Hematopoietic multipotent progenitor cell treated with erythropoietin and hydrocortisone succinate and interleukin-3 and kit ligand, for 4 days (in vitro differentiated cells): ENCODE measurements at regions not wholly inside any gene's neighbourhood (a gene's known extent, or its start where the extent isn't known, plus 50 kb on each side); places are given as distances from the start of the nearest gene placed in this dataset.
A peak's percentile ranks its signal among the peaks of the same experiment; 100 is the strongest.
"Not testable (repeated sequence)": the region's sequence is repeated elsewhere in the genome, so short reads cannot be mapped to it uniquely, and the experiment has no call there.

Experiments
- DNase-seq: peaks from one replicate; pipeline ENCODE4 v3.0.0-alpha.2; 2015

GRCh38 chr4:164616961-164617360 lies 137.0 kb upstream of the SMIM31 start:
- no peak for DNase-seq

DNA sequence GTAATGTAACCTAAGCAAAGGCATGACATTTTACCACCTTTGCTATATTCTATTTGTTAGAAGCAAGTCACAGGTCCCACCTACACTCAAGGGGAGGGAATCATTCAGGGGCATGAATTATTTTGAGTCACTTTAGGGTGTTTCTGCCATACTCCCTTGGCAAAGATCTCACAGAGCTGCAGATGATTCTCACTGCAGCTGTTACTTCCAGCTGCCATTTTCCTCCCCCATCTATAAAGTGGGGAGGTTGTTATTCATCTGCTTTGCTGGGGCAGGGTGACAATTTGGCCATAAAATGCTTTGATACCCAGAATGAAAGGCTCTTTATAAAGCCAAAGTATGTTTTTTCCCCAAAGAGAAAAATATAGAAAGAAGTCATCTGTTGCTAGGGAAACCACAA lies 136.5 kb upstream of the SMIM31 start:
- no peak for DNase-seq

GRCh38 chr4:164617911-164618310 lies 136.0 kb upstream of the SMIM31 start:
- DNase-seq, result no peak

- DNase-seq, result no peak
These were observed 131.9 kb upstream of the SMIM31 start for GRCh38 chr4:164621886-164622521.

GRCh38 chr4:164623099-164623498 lies 130.8 kb upstream of the SMIM31 start:
- DNase-seq, result no peak

- DNase-seq, result no peak
These were observed 114.9 kb upstream of the SMIM31 start for GRCh38 chr4:164639001-164639400.

DNA sequence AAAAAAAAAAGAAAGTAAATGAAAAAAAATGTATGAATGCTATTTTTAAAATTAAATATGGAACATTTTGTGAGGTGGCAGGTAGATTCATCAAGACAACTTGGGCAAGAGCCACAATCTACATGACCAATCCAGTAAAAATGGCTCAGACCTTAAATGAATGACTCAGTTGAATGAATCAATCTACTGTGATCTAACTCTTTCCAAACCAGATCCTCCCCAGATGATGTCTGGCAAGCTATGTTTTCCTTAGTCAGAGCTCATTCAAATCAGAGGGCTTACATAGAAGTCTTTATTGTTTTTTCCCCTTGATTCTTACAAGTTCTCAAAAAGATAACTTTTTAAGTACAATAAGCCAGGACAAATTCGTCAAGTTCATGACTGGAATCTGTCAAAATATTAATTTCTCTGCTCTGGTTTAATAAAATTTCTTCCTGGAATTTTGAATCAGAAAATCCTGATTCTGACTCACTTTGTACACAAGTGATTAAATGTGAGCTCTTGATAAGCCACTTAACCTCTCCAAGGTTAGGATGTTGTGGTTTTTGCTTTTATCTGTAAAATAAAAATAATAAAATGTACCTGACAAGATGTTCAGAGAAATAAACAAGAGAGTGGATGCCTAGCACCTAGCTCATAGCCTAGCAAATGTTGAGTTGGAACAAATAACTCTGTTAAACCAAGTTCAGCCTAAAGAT lies 105.6 kb upstream of the SMIM31 start:
- DNase-seq, result no peak

DNA sequence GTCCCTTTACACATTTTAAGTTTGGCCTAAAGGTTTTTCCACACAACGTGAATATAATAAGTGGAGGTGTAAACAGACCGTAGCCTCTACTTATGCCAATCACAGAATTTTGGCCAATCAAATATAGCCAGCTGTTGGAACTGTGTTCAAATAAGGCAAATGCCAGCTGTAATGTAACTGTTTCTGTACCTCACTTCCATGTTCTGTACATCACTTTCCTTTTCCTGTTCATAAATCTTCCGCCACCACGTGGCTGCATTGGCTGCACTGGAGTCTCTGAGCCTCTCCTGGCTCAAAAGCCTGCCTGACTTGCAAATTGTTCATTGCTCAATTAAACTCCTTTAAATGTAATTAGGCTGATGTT lies 105.1 kb upstream of the SMIM31 start:
- no peak for DNase-seq

GRCh38 chr4:164659765-164660164 lies 94.2 kb upstream of the SMIM31 start:
- DNase-seq, result no peak

DNA sequence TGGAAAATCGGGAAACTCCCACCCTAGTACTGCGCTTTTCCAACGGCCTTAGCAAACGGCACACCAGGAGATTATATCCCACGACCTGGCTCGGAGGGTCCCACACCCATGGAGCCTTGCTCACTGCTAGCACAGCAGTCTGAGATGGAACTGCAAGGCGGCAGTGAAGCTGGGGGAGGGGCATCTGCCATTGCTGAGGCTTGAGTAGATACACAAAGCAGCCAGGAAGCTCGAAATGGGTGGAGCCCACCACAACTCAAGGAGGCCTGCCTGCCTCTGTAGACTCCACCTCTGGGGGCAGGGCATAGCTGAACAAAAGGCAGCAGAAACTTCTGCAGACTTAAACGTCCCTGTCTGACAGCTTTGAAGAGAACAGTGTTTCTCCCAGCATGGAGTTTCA lies 77.8 kb upstream of the SMIM31 start:
- DNase-seq, result not testable (repeated sequence)

- no peak for DNase-seq
These were observed 70.9 kb upstream of the SMIM31 start for GRCh38 chr4:164683040-164683439.

GRCh38 chr4:164695650-164696049 lies 58.3 kb upstream of the SMIM31 start:
- no peak for DNase-seq

DNA sequence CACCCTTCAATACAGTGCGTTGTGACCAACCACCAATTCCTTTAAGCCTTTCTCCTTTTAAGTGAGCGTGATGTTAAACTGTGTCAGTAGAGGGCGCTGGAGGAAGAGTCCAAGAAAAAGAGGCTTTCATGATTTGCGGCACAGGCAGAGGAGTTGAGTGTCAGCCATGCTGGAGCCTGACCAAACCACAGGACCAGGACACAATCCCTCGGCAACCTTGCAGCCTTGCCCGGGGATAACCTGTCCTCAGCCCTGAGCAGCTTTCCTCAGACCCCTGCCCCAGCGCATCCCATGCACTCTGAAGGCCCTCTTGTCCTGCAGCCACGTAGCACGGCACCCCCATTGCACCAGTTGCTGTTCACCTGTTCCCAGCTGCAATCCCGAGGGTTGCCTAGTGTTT lies 53.5 kb upstream of the SMIM31 start:
- peak; percentile 39 for DNase-seq

DNA sequence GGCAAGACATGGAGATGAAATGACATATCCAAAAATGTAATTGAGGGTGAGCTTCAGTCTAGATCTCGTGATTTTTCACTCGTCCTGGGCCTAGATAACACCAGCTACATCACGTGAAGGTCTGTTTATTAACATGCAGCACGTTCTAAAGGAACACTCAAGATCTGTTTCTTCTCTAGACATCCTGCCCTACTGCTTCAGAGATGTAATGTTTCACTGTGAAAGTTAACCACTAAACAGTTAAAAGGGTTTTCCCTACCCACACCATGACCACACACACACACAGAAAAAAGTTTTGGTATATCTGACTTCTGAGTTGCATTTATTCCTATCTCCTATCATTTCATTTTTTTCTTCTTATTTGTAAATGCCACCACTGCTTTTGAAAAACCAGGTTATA lies 52.3 kb upstream of the SMIM31 start:
- no peak for DNase-seq
